Thoracic aorta (tissue), 2 donors: ENCODE measurements at regions not wholly inside any gene's neighbourhood (a gene's known extent, or its start where the extent isn't known, plus 50 kb on each side); places are given as distances from the start of the nearest gene placed in this dataset.

ENCODE experiments used
- ATAC-seq: fragments of 150-250 bp; one replicate; pipeline ENCODE4 v1.8.0; 2017; ENCODE audit warnings: low read depth; ENCODE audit not compliant: insufficient number of reproducible peaks, low FRiP score
- DNase-seq: peaks from one replicate; pipeline ENCODE4 v3.0.0-alpha.2; 2020; ENCODE audit warnings: low spot score
- H3K27ac ChIP-seq, 2 donors: fragments of 200-600 bp; sonication (generic); 1 replicate in 1 of 2; 2 replicates in 1 of 2; pipeline ENCODE4 v1.5.1; 2016; ENCODE audit warnings: mild to moderate bottlenecking in 2 of 2, moderate library complexity in 2 of 2
- H3K27me3 ChIP-seq: fragments of 200-600 bp; sonication (generic); replicated peaks from 2 replicates; pipeline ENCODE4 v1.6.0; 2016; ENCODE audit warnings: mild to moderate bottlenecking; ENCODE audit not compliant: insufficient read depth
- H3K36me3 ChIP-seq: fragments of 200-600 bp; sonication (generic); one replicate; pipeline ENCODE4 v1.5.1; 2016
- H3K4me1 ChIP-seq, 2 donors: fragments of 200-600 bp; sonication (generic); 1 replicate in 1 of 2; 2 replicates in 1 of 2; pipeline versions ENCODE4 v1.5.1 to v1.6.0; 2016; ENCODE audit warnings: low read depth in 2 of 2, mild to moderate bottlenecking in 1 of 2; ENCODE audit not compliant: control insufficient read depth in 1 of 2
- H3K4me3 ChIP-seq: fragments of 200-600 bp; sonication (generic); 2 replicates; pipeline ENCODE4 v1.5.1; 2016; ENCODE audit warnings: mild to moderate bottlenecking
- H3K9me3 ChIP-seq: fragments of 200-600 bp; sonication (generic); 2 replicates; pipeline ENCODE4 v1.5.1; 2016
- CTCF ChIP-seq: fragments of 200-600 bp; sonication (generic); IDR thresholded peaks from one replicate; pipeline ENCODE4 v1.5.1; 2019; ENCODE audit warnings: antibody characterized with exemption

- H3K27ac ChIP-seq = no peak overlapping the region
Observed at GRCh38 chr21:16086121-16086520, 356.3 kb downstream of the USP25 start.

GRCh38 chr21:16086936-16087335 lies 357.2 kb downstream of the USP25 start:
- no peaks in the 10 kb centered on the region for H3K36me3 ChIP-seq
- no peak for ATAC-seq
- no peaks in the 10 kb centered on the region for H3K4me1 ChIP-seq
- no peaks in the 10 kb centered on the region for H3K9me3 ChIP-seq
- H3K4me3 ChIP-seq = no peak overlapping the region
- H3K27me3 ChIP-seq = no peaks in the 10 kb centered on the region
- no peak for TF ChIP-seq CTCF
- no peak for DNase-seq
- no peak overlapping the region for H3K27ac ChIP-seq

More at GRCh38 chr21:16086121-16086520, 356.3 kb downstream of the USP25 start:
- Histone ChIP-seq H3K4me1 (no peaks in the 10 kb centered on the region), H3K36me3 (no peaks in the 10 kb centered on the region), H3K9me3 (no peaks in the 10 kb centered on the region), H3K4me3 (no peak overlapping the region), H3K27me3 (no peaks in the 10 kb centered on the region)
- DNase-seq = no peak
- no peak for TF ChIP-seq CTCF
- ATAC-seq = no peak

- Histone ChIP-seq H3K36me3 (no peaks in the 10 kb centered on the region), H3K27ac (no peak overlapping the region), H3K4me1 (no peaks in the 10 kb centered on the region), H3K27me3 (no peaks in the 10 kb centered on the region), H3K9me3 (no peaks in the 10 kb centered on the region), H3K4me3 (no peak overlapping the region)
- no peak for DNase-seq
- no peak for TF ChIP-seq CTCF
- ATAC-seq = no peak
Observed at GRCh38 chr21:16087523-16087922, 357.7 kb downstream of the USP25 start.

GRCh38 chr21:16088056-16088455 lies 358.3 kb downstream of the USP25 start:
- H3K27ac ChIP-seq = no peak overlapping the region
- H3K9me3 ChIP-seq = no peaks in the 10 kb centered on the region
- H3K4me1 ChIP-seq = no peaks in the 10 kb centered on the region
- no peaks in the 10 kb centered on the region for H3K36me3 ChIP-seq
- TF ChIP-seq CTCF = no peak
- H3K27me3 ChIP-seq = no peaks in the 10 kb centered on the region
- H3K4me3 ChIP-seq = no peak overlapping the region
- DNase-seq (no peak), ATAC-seq (no peak)

GRCh38 chr21:16095005-16095404 lies 365.2 kb downstream of the USP25 start:
- no peak for TF ChIP-seq CTCF
- Histone ChIP-seq H3K36me3 (no peaks in the 10 kb centered on the region), H3K4me1 (no peaks in the 10 kb centered on the region), H3K27ac (no peak overlapping the region), H3K4me3 (no peak overlapping the region), H3K27me3 (no peaks in the 10 kb centered on the region), H3K9me3 (no peaks in the 10 kb centered on the region)
- ATAC-seq = no peak
- no peak for DNase-seq
